AG04450 (cell line): ENCODE measurements at regions not wholly inside any gene's neighbourhood (a gene's known extent, or its start where the extent isn't known, plus 50 kb on each side); places are given as distances from the start of the nearest gene placed in this dataset.
"Not testable (repeated sequence)": the region's sequence is repeated elsewhere in the genome, so short reads cannot be mapped to it uniquely, and the experiment has no call there.

Experiments used
- CTCF ChIA-PET: fragments of 300-600, 350-600 bp; formaldehyde crosslinking; extraction: SDS; loops from one replicate; lab custom pipeline; 2022; ENCODE audit warnings: antibody characterized with exemption, inconsistent platforms; lab: Charles Lee
- POLR2A ChIA-PET: fragments of 350-600 bp; formaldehyde crosslinking; extraction: SDS; loops from one replicate; lab custom pipeline; 2021; ENCODE audit warnings: antibody characterized with exemption, inconsistent platforms; lab: Yijun Ruan, JAX
- DNase-seq: peaks from one replicate; pipeline ENCODE4 v3.0.0-alpha.2; 2011; ENCODE audit warnings: low read depth, low spot score
- H3K27ac ChIP-seq: one replicate; pipeline ENCODE4 v1.5.1; 2012; ENCODE audit warnings: low read depth, low read length, control low read depth
- H3K27me3 ChIP-seq: one replicate; pipeline ENCODE4 v1.6.0; 2012; ENCODE audit warnings: low read length; ENCODE audit not compliant: control insufficient read depth, insufficient read depth
- H3K4me3 ChIP-seq: 2 replicates; pipeline ENCODE4 v1.5.1; 2011; ENCODE audit warnings: mild to moderate bottlenecking, low read depth, low read length, control low read depth
- H3K9me3 ChIP-seq: 2 replicates; pipeline ENCODE4 v1.5.1; 2012; ENCODE audit warnings: low read length; ENCODE audit not compliant: control insufficient read depth, insufficient read depth
- CTCF ChIP-seq: IDR thresholded peaks from 2 replicates; pipeline ENCODE4 v1.5.1; 2011; ENCODE audit warnings: low read depth, low read length, control low read depth, inconsistent platforms

GRCh38 chr2:153588408-153588807 is 109.8 kb upstream of the RPRM start:
- no peak for DNase-seq
- POLR2A ChIA-PET, result no interaction called here
- Histone ChIP-seq H3K9me3 (peaks cover 21% of the 10 kb centered on the region; the same call in 1 of the 2 replicates), H3K4me3 (no peak overlapping the region), H3K27ac (no peak overlapping the region), H3K27me3 (no peaks in the 10 kb centered on the region)
- no peak for TF ChIP-seq CTCF
- CTCF ChIA-PET, result no interaction called here

GRCh38 chr2:153589586-153589985 is 111.0 kb upstream of the RPRM start:
- ChIA-PET POLR2A (no interaction called here), CTCF (no interaction called here)
- DNase-seq, result no peak
- Histone ChIP-seq H3K27me3 (no peaks in the 10 kb centered on the region), H3K4me3 (no peak overlapping the region), H3K27ac (no peak overlapping the region), H3K9me3 (peaks cover 12% of the 10 kb centered on the region; the same call in 1 of the 2 replicates)
- TF ChIP-seq CTCF, result no peak

GRCh38 chr2:153593086-153593485 is 114.5 kb upstream of the RPRM start:
- H3K4me3 ChIP-seq, H3K27ac ChIP-seq, DNase-seq, H3K27me3 ChIP-seq, H3K9me3 ChIP-seq, POLR2A ChIA-PET, CTCF ChIA-PET: not testable (repeated sequence)

GRCh38 chr2:153595939-153596338 is 117.4 kb upstream of the RPRM start:
- ChIA-PET POLR2A (no interaction called here), CTCF (no interaction called here)

GRCh38 chr2:153601812-153602211 is 123.2 kb upstream of the RPRM start:
- Histone ChIP-seq H3K9me3 (no peaks in the 10 kb centered on the region), H3K4me3 (no peak overlapping the region), H3K27ac (no peak overlapping the region), H3K27me3 (no peaks in the 10 kb centered on the region)
- POLR2A ChIA-PET, result no interaction called here
- TF ChIP-seq CTCF, result no peak
- no peak for DNase-seq
- CTCF ChIA-PET, result no interaction called here

More at GRCh38 chr2:153595939-153596338, 117.4 kb upstream of the RPRM start:
- DNase-seq, result no peak
- Histone ChIP-seq H3K4me3 (no peak overlapping the region), H3K27ac (no peak overlapping the region), H3K27me3 (no peaks in the 10 kb centered on the region), H3K9me3 (peaks cover 5% of the 10 kb centered on the region; the same call in 1 of the 2 replicates)
- TF ChIP-seq CTCF, result no peak

GRCh38 chr2:153604133-153604532 is 125.6 kb upstream of the RPRM start:
- no peak for DNase-seq
- no peak for TF ChIP-seq CTCF
- CTCF ChIA-PET, result no interaction called here

More at GRCh38 chr2:153604133-153604532, 125.6 kb upstream of the RPRM start:
- POLR2A ChIA-PET, result no interaction called here
- no peak overlapping the region for H3K27ac ChIP-seq
- H3K4me3 ChIP-seq, result no peak overlapping the region
- no peaks in the 10 kb centered on the region for H3K9me3 ChIP-seq
- H3K27me3 ChIP-seq, result no peaks in the 10 kb centered on the region
